H9 (cell line): ENCODE measurements at regions not wholly inside any gene's neighbourhood (a gene's known extent, or its start where the extent isn't known, plus 50 kb on each side); places are given as distances from the start of the nearest gene placed in this dataset.

Experiments
- DNase-seq: peaks from one replicate; pipeline ENCODE4 v3.0.0-alpha.2; 2017
- H2AFZ ChIP-seq: one replicate; pipeline ENCODE4 v1.6.1; 2013; ENCODE audit warnings: mild to moderate bottlenecking, low read length, control low read depth, moderate library complexity
- H2AK5ac ChIP-seq: 2 replicates; pipeline ENCODE4 v1.6.1; 2013; ENCODE audit warnings: low read length, control low read depth, mixed read lengths; ENCODE audit not compliant: insufficient read length
- H2BK120ac ChIP-seq: one replicate; pipeline ENCODE4 v1.6.1; 2013; ENCODE audit warnings: low read depth, mild to moderate bottlenecking, low read length, control low read depth, inconsistent platforms; ENCODE audit not compliant: poor library complexity, severe bottlenecking
- H2BK12ac ChIP-seq: 2 replicates; pipeline ENCODE4 v1.6.1; 2013; ENCODE audit warnings: low read length, control low read depth, mixed read lengths, low read depth; ENCODE audit not compliant: insufficient read length
- H2BK15ac ChIP-seq: 2 replicates; pipeline ENCODE4 v1.6.1; 2013; ENCODE audit warnings: low read depth, low read length, control low read depth
- H2BK20ac ChIP-seq: one replicate; pipeline ENCODE4 v1.6.1; 2013; ENCODE audit warnings: low read depth, mild to moderate bottlenecking, low read length, control low read depth, inconsistent platforms; ENCODE audit not compliant: poor library complexity, severe bottlenecking
- H2BK5ac ChIP-seq: 2 replicates; pipeline ENCODE4 v1.6.1; 2013; ENCODE audit warnings: low read length, control low read depth, mixed read lengths; ENCODE audit not compliant: insufficient read length
- H3K14ac ChIP-seq: 2 replicates; pipeline ENCODE4 v1.6.1; 2013; ENCODE audit warnings: low read length, control low read depth; ENCODE audit not compliant: insufficient read depth
- H3K18ac ChIP-seq: 2 replicates; pipeline ENCODE4 v1.6.1; 2013; ENCODE audit warnings: low read depth, mild to moderate bottlenecking, mixed read lengths, low read length, control low read depth; ENCODE audit not compliant: insufficient read length
- H3K23ac ChIP-seq: 2 replicates; pipeline ENCODE4 v1.6.1; 2013; ENCODE audit warnings: low read length, control low read depth, mixed read lengths, low read depth; ENCODE audit not compliant: insufficient read length
- H3K23me2 ChIP-seq: 2 replicates; pipeline ENCODE4 v1.6.1; 2013; ENCODE audit warnings: low read depth, mild to moderate bottlenecking, mixed read lengths, low read length, control low read depth; ENCODE audit not compliant: insufficient read length, poor library complexity, severe bottlenecking
- H3K27ac ChIP-seq: 2 replicates; pipeline ENCODE4 v1.5.1; 2013; ENCODE audit warnings: low read length, control low read depth, mixed read lengths, low read depth; ENCODE audit not compliant: insufficient read length
- H3K27me3 ChIP-seq: 2 replicates; pipeline ENCODE4 v1.6.1; 2013; ENCODE audit warnings: low read length, control low read depth, inconsistent platforms; ENCODE audit not compliant: insufficient read depth
- H3K4ac ChIP-seq: 2 replicates; pipeline ENCODE4 v1.6.1; 2013; ENCODE audit warnings: low read depth, mild to moderate bottlenecking, control low read depth, inconsistent platforms, low read length, moderate library complexity
- H3K4me1 ChIP-seq: 2 replicates; pipeline ENCODE4 v1.6.1; 2013; ENCODE audit warnings: low read length, control low read depth, inconsistent platforms; ENCODE audit not compliant: insufficient read depth
- H3K4me2 ChIP-seq: 2 replicates; pipeline ENCODE4 v1.6.1; 2013; ENCODE audit warnings: low read length, control low read depth, mixed read lengths; ENCODE audit not compliant: insufficient read length, insufficient read depth
- H3K56ac ChIP-seq: 2 replicates; pipeline ENCODE4 v1.6.1; 2013; ENCODE audit warnings: low read depth, mild to moderate bottlenecking, mixed read lengths, low read length, control low read depth; ENCODE audit not compliant: insufficient read length
- H3K79me1 ChIP-seq: 2 replicates; pipeline ENCODE4 v1.6.1; 2013; ENCODE audit warnings: low read depth, mild to moderate bottlenecking, moderate library complexity, low read length, control low read depth, inconsistent platforms; ENCODE audit not compliant: insufficient read depth, poor library complexity, severe bottlenecking
- H3K79me2 ChIP-seq: 2 replicates; pipeline ENCODE4 v1.6.1; 2013; ENCODE audit warnings: low read length, control low read depth, inconsistent platforms; ENCODE audit not compliant: insufficient read depth
- H3K9ac ChIP-seq: 2 replicates; pipeline ENCODE4 v1.6.1; 2013; ENCODE audit warnings: low read length, control low read depth, mixed read lengths; ENCODE audit not compliant: insufficient read length; ENCODE audit errors: extremely low read depth
- H3K9me3 ChIP-seq: one replicate; pipeline ENCODE4 v1.6.1; 2013; ENCODE audit warnings: low read depth, low read length, inconsistent platforms; ENCODE audit not compliant: control insufficient read depth
- H3T11ph ChIP-seq: one replicate; pipeline ENCODE4 v1.6.1; 2013; ENCODE audit warnings: mild to moderate bottlenecking, low read length, control low read depth, inconsistent platforms
- H4K20me1 ChIP-seq: one replicate; pipeline ENCODE4 v1.6.1; 2013; ENCODE audit not compliant: control insufficient read depth, insufficient read length, insufficient read depth
- H4K5ac ChIP-seq: 2 replicates; pipeline ENCODE4 v1.6.1; 2013; ENCODE audit warnings: low read depth, mild to moderate bottlenecking, mixed read lengths, low read length, control low read depth; ENCODE audit not compliant: insufficient read length
- H4K8ac ChIP-seq: replicated peaks from 2 replicates; pipeline ENCODE4 v1.6.1; 2013; ENCODE audit warnings: low read length, control low read depth, mixed read lengths, low read depth; ENCODE audit not compliant: insufficient read length
- H4K91ac ChIP-seq: 2 replicates; pipeline ENCODE4 v1.6.1; 2013; ENCODE audit warnings: low read depth, mild to moderate bottlenecking, moderate library complexity, mixed read lengths, low read length, control low read depth; ENCODE audit not compliant: insufficient read length
- H3K27ac Mint-ChIP-seq, 3 experiments: 2 replicates in 2 of 3; 3 replicates in 1 of 3; pipeline ENCODE4 v1.8.0; 2020 to 2021; ENCODE audit warnings: mixed read lengths in 3 of 3, mild to moderate bottlenecking in 1 of 3, moderate library complexity in 1 of 3
- H3K27me3 Mint-ChIP-seq: 2 replicates; pipeline ENCODE4 v1.8.0; 2021; ENCODE audit warnings: low read depth, mild to moderate bottlenecking, moderate library complexity, mixed read lengths
- H3K36me3 Mint-ChIP-seq, 3 experiments: 2 replicates in 2 of 3; 3 replicates in 1 of 3; pipeline ENCODE4 v1.8.0; 2020 to 2021; ENCODE audit warnings: low read depth in 3 of 3, mixed read lengths in 3 of 3; ENCODE audit not compliant: insufficient read depth in 1 of 3
- H3K4me1 Mint-ChIP-seq, 2 experiments: 2 replicates each; pipeline ENCODE4 v1.8.0; 2020; ENCODE audit warnings: mixed read lengths in 2 of 2
- H3K4me3 Mint-ChIP-seq, 2 experiments: 2 replicates in 1 of 2; 3 replicates in 1 of 2; pipeline ENCODE4 v1.8.0; 2020 to 2021; ENCODE audit warnings: mild to moderate bottlenecking in 2 of 2, mixed read lengths in 2 of 2, moderate library complexity in 1 of 2
- H3K9me3 Mint-ChIP-seq, 2 experiments: 2 replicates in 1 of 2; 3 replicates in 1 of 2; pipeline ENCODE4 v1.8.0; 2020; ENCODE audit warnings: mild to moderate bottlenecking in 2 of 2, mixed read lengths in 2 of 2, moderate library complexity in 1 of 2
- CTCF ChIP-seq: fragments of 200-600 bp; sonication (generic); conservative IDR thresholded peaks from 3 replicates; pipeline ENCODE4 v1.8.0; 2021; ENCODE audit warnings: antibody characterized with exemption, mild to moderate bottlenecking
- WGBS: extraction: QIAGEN DNeasy Blood & Tissue Kit; methylation state at CpG from one replicate; pipeline ENCODE4 v1.1.7; 2013; ENCODE audit warnings: missing lambda C conversion rate, low lambda C conversion rate, mixed read lengths; ENCODE audit not compliant: insufficient read length; ENCODE audit errors: extremely low coverage; 5-methylcytosine and 5-hydroxymethylcytosine counted together

DNA sequence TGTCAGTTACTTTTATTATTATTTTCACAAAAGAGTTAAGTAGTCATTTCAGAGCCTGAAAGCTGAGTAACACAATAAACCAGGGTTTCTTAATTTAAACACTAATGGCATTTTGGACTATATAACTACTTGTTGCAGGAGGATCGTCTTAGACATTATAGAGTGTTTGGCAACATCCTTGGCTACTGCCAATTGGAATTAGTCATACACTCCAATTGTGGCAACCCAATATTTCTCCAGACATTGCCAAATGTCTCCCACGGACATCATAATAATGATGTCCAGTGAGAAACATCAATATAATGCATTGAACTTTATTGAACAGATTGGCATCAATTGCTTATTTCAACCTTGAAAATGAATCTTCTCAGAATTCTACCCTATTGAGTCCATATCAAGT is 441.9 kb upstream of the ADGRL4 start:
- no peak overlapping the region for H3K4me3 Mint-ChIP-seq
- Histone ChIP-seq H3K18ac (no peak overlapping the region), H3K56ac (no peak overlapping the region), H2AK5ac (no peak overlapping the region), H3K9me3 (no peaks in the 10 kb centered on the region), H3K79me2 (no peaks in the 10 kb centered on the region), H2BK5ac (no peak overlapping the region), H2BK12ac (no peak overlapping the region), H4K5ac (no peak overlapping the region), H3K27ac (no peak overlapping the region), H3K4me1 (no peaks in the 10 kb centered on the region), H2BK15ac (no peak overlapping the region), H4K8ac (no peak overlapping the region), H3K23me2 (no peaks in the 10 kb centered on the region), H4K20me1 (no peaks in the 10 kb centered on the region), H3T11ph (no peak overlapping the region), H4K91ac (no peak overlapping the region), H2BK120ac (no peak overlapping the region), H3K14ac (no peak overlapping the region), H3K27me3 (no peaks in the 10 kb centered on the region), H3K79me1 (no peaks in the 10 kb centered on the region), H2AFZ (no peak overlapping the region), H3K9ac (no peak overlapping the region), H2BK20ac (no peak overlapping the region), H3K4me2 (no peak overlapping the region), H3K4ac (no peak overlapping the region), H3K23ac (no peak overlapping the region)
- no peak overlapping the region for H3K27ac Mint-ChIP-seq
- no peak for TF ChIP-seq CTCF
- DNase-seq, result no peak
- H3K36me3 Mint-ChIP-seq, result peaks cover 0 to 2% (median 0%) of the 10 kb centered on the region in 3 experiments; a peak in 1 of 7 replicates
- H3K27me3 Mint-ChIP-seq, result no peaks in the 10 kb centered on the region
- no CpG with 5 or more reads among the region's 2 CpGs for WGBS
- H3K4me1 Mint-ChIP-seq, result no peaks in the 10 kb centered on the region
- no peaks in the 10 kb centered on the region; a peak in 1 of 5 replicates for H3K9me3 Mint-ChIP-seq
